Hepatic stellate cell (primary cell): ENCODE measurements at regions not wholly inside any gene's neighbourhood (a gene's known extent, or its start where the extent isn't known, plus 50 kb on each side); places are given as distances from the start of the nearest gene placed in this dataset.

Source experiments
- DNase-seq: peaks from one replicate; pipeline ENCODE4 v3.0.0; 2011; ENCODE audit warnings: low spot score

- DNase-seq, result no peak
Observed at GRCh38 chr10:107390563-107390962, 226.1 kb upstream of the SORCS1 start.

- DNase-seq, result no peak
Observed at GRCh38 chr10:107383357-107383756, 218.9 kb upstream of the SORCS1 start.

- DNase-seq, result no peak
Observed at GRCh38 chr10:107379601-107380000, 215.1 kb upstream of the SORCS1 start.

- DNase-seq, result no peak
Observed at GRCh38 chr10:107371801-107372200, 207.3 kb upstream of the SORCS1 start.

GRCh38 chr10:107364872-107365271, 200.4 kb upstream of the SORCS1 start:
- no peak for DNase-seq

- DNase-seq, result no peak
Observed at GRCh38 chr10:107362306-107362705, 197.8 kb upstream of the SORCS1 start.

- no peak for DNase-seq
Observed at GRCh38 chr10:107357033-107357432, 192.5 kb upstream of the SORCS1 start.

- no peak for DNase-seq
Observed at GRCh38 chr10:107356396-107356795, 191.9 kb upstream of the SORCS1 start.

- no peak for DNase-seq
Observed at GRCh38 chr10:107342711-107343110, 178.2 kb upstream of the SORCS1 start.

- DNase-seq, result no peak
Observed at GRCh38 chr10:107341281-107341680, 176.8 kb upstream of the SORCS1 start.

GRCh38 chr10:107340326-107340725, 175.8 kb upstream of the SORCS1 start:
- DNase-seq, result no peak

- no peak for DNase-seq
Observed at GRCh38 chr10:107336061-107336460, 171.6 kb upstream of the SORCS1 start.

- no peak for DNase-seq
Observed at GRCh38 chr10:107317592-107317991, 153.1 kb upstream of the SORCS1 start.

GRCh38 chr10:107303203-107303602, 138.7 kb upstream of the SORCS1 start:
- DNase-seq, result no peak

GRCh38 chr10:107299606-107300005, 135.1 kb upstream of the SORCS1 start:
- no peak for DNase-seq

- no peak for DNase-seq
Observed at GRCh38 chr10:107284187-107284586, 119.7 kb upstream of the SORCS1 start.

- no peak for DNase-seq
Observed at GRCh38 chr10:107280293-107280692, 115.8 kb upstream of the SORCS1 start.

- DNase-seq, result no peak
Observed at GRCh38 chr10:107277591-107277990, 113.1 kb upstream of the SORCS1 start.

- DNase-seq, result no peak
Observed at GRCh38 chr10:107275806-107276205, 111.3 kb upstream of the SORCS1 start.

- DNase-seq, result no peak
Observed at GRCh38 chr10:107269626-107270025, 105.1 kb upstream of the SORCS1 start.

- DNase-seq, result no peak
Observed at GRCh38 chr10:107264742-107265141, 100.2 kb upstream of the SORCS1 start.

GRCh38 chr10:107244122-107244521, 79.6 kb upstream of the SORCS1 start:
- no peak for DNase-seq

- no peak for DNase-seq
Observed at GRCh38 chr10:107238275-107238674, 73.8 kb upstream of the SORCS1 start.

GRCh38 chr10:107232013-107232412, 67.5 kb upstream of the SORCS1 start:
- DNase-seq, result no peak

- DNase-seq, result no peak
Observed at GRCh38 chr10:107230887-107231286, 66.4 kb upstream of the SORCS1 start.
